C4-2B (cell line): ENCODE measurements at regions not wholly inside any gene's neighbourhood (a gene's known extent, or its start where the extent isn't known, plus 50 kb on each side); places are given as distances from the start of the nearest gene placed in this dataset.

Source experiments
- H3K27ac ChIP-seq: fragments of 450-650 bp; 2 replicates; pipeline ENCODE4 v1.5.1; 2017
- CTCF ChIP-seq: fragments of 450-650 bp; conservative IDR thresholded peaks from 2 replicates; pipeline ENCODE4 v1.5.1; 2017; ENCODE audit warnings: mild to moderate bottlenecking
- ZFX ChIP-seq: fragments of 450-650 bp; IDR thresholded peaks from 2 replicates; pipeline ENCODE4 v1.6.1; 2017

DNA sequence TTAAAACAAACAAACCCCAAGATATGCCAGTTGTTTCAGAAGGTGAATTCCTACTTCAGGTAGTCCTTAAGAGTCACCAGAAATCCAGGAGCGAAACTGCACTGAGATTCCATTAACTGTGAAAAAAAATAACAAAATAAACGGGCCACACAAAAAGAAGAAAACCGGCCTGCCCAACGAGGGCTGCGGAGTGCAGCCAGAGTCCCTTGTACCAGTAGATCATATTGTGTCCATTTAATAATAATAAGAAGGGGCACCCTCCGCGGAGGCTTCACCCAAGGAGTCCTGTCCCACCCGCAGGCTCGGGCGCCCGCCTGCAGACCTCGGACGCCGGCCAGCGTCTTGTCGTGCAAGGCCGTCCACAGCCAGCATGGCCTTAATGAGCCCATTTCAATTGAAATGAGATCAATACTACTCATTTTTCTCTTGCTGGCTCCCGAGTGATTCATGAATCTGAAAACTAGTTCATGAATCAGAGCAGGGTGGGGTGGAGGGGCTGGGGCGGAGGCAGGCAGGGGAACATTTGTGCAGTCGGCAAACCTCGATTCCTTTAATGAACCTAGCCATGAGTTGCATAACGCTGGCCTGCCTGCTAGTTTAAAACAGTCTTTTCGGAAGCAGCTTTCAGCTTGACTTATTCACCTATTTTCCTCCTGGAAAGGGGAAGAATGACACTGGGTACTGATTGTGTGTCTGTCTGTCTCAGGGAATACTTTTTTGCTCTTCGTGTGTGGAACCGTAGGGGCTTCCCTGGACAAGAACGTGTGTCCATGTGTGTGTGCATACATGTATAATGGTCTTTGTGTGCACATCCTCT is 113.1 kb upstream of the IRF2BP2 start:
- H3K27ac ChIP-seq: peak overlapping the region; percentile 93
- TF ChIP-seq ZFX: no peak

- no peak for TF ChIP-seq CTCF
- no peak for TF ChIP-seq ZFX
- H3K27ac ChIP-seq: peak overlapping the region; percentile 93
Measured at GRCh38 chr1:234722270-234722704, 112.3 kb upstream of the IRF2BP2 start.

DNA sequence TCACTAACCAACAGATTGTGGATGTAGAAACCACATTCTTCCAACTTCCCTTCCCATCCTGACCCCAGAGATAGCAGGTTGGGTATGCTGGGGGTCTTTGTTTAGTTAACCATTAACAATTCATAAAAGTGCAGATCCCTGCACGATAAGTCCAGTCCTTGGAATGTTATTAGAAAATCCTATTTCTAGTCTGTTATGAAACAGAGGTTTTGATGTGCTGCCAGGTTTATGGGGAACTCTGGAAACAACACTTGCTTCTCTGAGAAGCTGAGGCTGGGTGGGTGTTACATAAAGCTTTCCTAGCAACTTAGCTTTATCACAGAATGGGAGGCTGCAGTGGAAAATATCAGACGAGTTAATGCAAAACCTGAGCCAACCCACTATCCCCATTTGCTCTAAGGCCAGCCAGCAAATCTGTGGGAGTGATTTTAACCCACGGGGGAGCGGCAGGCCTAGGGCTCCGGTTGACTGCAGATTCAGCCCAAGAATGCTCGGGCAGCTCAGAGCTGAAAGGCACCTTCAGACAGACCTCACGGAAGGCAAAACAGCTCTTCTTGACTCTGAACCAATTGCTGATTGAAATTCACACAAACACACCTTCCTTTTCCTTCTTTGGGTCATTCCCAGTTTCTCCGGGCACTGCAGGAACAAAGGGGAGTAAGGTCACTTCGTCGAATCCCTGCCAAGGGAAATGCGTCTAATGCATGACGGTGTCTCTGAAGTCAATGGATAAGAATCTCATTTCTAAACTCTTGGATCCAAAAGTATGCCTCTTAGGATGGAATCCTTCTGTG is 111.7 kb upstream of the IRF2BP2 start:
- TF ChIP-seq ZFX: no peak
- no peak for TF ChIP-seq CTCF
- H3K27ac ChIP-seq: peak overlapping the region; percentile 93; the same call in 1 of the 2 replicates

DNA sequence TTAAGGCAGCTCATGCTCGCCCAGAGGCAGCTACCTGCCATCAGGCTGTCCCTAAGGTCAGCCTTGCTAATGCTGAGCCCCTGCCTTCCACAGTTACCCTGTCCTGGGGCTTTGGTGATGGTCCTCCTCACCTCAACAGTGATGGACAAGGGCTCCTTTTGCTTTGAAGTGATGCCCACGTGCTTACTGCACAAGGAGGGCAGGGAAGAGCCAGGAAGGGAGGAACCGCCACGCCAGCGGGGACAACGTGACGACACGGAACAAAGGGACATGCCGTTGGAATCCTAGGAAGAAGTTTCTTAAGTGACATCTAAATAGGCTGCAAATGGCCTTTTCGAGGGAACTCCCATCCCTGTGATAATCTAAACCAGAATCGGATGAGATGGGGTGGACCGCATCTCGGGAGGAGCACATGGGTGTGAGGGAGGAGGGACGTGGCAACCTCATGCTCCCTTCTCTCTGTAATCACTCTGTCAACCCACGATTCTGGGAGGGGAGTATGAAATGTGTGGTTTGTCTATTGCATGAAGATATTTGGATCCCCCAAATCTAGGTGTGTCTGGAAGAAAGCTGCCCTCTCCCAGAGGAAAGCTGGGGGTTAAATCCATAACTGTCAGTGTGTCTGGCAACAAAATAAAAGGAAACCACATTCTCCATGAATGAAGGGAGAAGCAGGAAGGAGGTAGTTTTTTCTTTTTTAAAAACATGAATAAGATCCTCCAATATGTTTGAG is 110.9 kb upstream of the IRF2BP2 start:
- H3K27ac ChIP-seq: no peak overlapping the region; the same call in 1 of the 2 replicates
- TF ChIP-seq ZFX (no peak), CTCF (no peak)

DNA sequence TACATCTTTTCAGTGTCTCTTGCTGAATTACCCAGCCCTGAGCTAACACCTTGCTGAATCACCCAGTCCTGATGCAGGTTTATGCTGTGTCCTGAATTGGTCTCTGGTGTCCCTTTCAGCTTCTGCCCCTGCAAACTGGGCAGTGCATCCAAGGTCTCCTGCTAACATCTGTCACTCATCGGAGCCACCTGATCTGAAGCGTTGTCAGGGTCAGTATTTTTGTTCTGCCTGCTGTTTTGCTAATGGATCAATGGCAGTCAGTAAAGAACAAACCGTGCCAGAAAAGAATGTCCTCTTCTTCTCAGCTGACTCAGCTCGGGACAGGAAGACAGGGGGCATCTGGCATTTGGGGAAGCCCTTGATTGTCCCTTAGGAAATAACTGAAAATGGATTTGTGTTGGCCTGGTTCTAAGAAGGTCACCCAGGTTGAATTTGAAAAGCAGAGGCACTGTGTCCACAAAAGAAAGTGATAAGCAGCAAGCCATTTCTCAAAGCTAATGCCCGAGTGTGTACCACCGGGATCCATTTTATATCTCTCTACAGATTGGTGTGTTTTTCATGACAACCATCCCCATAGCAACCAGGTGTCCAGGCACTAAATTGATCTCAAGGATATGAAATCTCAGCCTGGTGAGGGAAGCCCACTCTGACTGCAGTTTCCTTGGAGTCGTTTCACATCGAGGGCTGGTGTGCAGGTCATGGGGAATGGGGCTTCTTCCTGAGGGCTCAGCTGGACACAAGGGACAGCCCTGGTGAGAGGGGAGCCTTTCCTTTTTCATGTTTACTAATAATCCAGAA is 109.7 kb upstream of the IRF2BP2 start:
- TF ChIP-seq CTCF (no peak), ZFX (no peak)
- no peak overlapping the region for H3K27ac ChIP-seq

GRCh38 chr1:234718496-234719453 is 108.8 kb upstream of the IRF2BP2 start:
- no peak overlapping the region for H3K27ac ChIP-seq

More at GRCh38 chr1:234718496-234719453, 108.8 kb upstream of the IRF2BP2 start:
- no peak for TF ChIP-seq CTCF
- TF ChIP-seq ZFX: no peak
